Medulla oblongata (tissue), 1 donor: ENCODE measurements at regions not wholly inside any gene's neighbourhood (a gene's known extent, or its start where the extent isn't known, plus 50 kb on each side); places are given as distances from the start of the nearest gene placed in this dataset.

ENCODE experiments used
- DNase-seq: peaks from one replicate; pipeline ENCODE4 v3.0.0-alpha.2; 2015; ENCODE audit errors: extremely low spot score

GRCh38 chr9:35540315-35540714 lies 50.4 kb downstream of the RUSC2 start:
- no peak for DNase-seq

- no peak for DNase-seq
These were observed 56.9 kb downstream of the RUSC2 start for GRCh38 chr9:35546853-35547252.

GRCh38 chr9:35547889-35548418 lies 57.1 kb upstream of the TESK1 start:
- DNase-seq, result no peak

GRCh38 chr9:35548571-35548970 lies 56.5 kb upstream of the TESK1 start:
- no peak for DNase-seq

- no peak for DNase-seq
These were observed 55.6 kb upstream of the TESK1 start for GRCh38 chr9:35549441-35549840.

- no peak for DNase-seq
These were observed 52.7 kb upstream of the TESK1 start for GRCh38 chr9:35552376-35552775.

- no peak for DNase-seq
These were observed 52.2 kb upstream of the TESK1 start for GRCh38 chr9:35552837-35553236.

- peak; percentile 89 for DNase-seq
These were observed 51.2 kb upstream of the TESK1 start for GRCh38 chr9:35553670-35554543.

- no peak for DNase-seq
These were observed 49.8 kb upstream of the TESK1 start for GRCh38 chr9:35555246-35555701.
